ENCODE measurements at regions not wholly inside any gene's neighbourhood (a gene's known extent, or its start where the extent isn't known, plus 50 kb on each side); places are given as distances from the start of the nearest gene placed in this dataset.

GRCh38 chr19:22519152-22519551, 97.0 kb upstream of the ZNF98 start (continued):
- TF ChIP-seq CTCF (IDR thresholded peaks at IDR 0.05 in 2 of 3, conservative IDR thresholded peaks at IDR 0.05 in 1 of 3; ENCODE audit: borderline replicate concordance in 1 of 3, insufficient read depth in 1 of 3, low read depth in 2 of 3, low read length in 2 of 3) (no peak), EZH2phosphoT487 (IDR thresholded peaks at IDR 0.05; ENCODE audit: borderline replicate concordance) (no peak), TCF7L2 (IDR thresholded peaks at IDR 0.05; ENCODE audit: borderline replicate concordance, extremely low read depth, insufficient read depth, insufficient read length) (no peak), EZH2 (IDR thresholded peaks at IDR 0.05) (no peak), JUND (IDR thresholded peaks at IDR 0.05) (no peak)
- TF ChIP-seq, protein P1, sequence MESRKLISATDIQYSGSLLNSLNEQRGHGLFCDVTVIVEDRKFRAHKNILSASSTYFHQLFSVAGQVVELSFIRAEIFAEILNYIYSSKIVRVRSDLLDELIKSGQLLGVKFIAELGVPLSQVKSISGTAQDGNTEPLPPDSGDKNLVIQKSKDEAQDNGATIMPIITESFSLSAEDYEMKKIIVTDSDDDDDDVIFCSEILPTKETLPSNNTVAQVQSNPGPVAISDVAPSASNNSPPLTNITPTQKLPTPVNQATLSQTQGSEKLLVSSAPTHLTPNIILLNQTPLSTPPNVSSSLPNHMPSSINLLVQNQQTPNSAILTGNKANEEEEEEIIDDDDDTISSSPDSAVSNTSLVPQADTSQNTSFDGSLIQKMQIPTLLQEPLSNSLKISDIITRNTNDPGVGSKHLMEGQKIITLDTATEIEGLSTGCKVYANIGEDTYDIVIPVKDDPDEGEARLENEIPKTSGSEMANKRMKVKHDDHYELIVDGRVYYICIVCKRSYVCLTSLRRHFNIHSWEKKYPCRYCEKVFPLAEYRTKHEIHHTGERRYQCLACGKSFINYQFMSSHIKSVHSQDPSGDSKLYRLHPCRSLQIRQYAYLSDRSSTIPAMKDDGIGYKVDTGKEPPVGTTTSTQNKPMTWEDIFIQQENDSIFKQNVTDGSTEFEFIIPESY (IDR thresholded peaks at IDR 0.05; ENCODE audit: extremely low read depth, insufficient replicate concordance, low read length): no peak

DNA sequence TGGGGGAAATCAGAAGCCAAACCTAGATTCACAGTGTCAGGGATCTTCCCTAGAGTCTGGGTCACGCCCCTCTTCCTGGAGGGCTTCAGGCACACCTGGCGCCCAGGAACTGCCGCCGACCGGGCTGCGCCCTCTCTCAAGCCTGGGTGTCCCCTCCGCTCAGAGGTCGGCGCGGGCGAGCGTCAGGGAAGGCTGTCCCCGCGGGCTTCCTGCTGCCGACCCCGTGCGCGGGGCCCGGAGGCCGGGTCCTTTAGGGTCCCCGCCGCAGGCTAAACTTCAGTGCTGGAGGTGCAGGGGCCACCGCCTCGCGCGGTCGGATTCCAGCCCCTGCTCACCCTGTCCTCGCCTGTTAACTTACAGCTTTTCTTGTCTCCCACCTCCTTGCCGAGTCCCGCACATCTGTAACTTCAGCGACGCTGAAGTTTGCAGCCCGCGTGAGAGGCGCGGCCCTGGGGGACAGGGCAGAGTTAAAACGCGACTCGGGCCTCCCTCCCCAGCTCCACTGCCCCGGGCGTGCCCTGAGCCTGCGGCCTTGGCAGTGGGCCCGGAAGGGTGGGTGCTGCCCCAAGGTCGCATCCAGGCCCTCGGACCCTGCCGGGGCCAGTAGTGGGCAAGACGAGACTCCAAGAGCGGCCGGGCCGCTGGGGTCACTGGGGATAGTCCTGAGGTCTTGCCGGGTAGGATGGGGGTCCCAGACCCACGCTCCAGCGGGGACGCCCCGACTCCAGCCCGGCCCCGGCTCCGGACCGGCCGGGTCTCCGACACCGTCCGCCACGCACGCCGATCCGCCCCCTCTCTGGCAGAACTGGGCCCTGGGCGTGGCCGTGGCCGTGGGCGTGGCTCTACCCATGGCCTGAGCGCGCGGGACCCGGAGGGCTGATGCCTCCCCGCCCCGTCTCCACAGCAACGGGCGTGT, 95.6 kb upstream of the ZNF98 start:
- H3K36me3 ChIP-seq (ENCODE audit: control insufficient read depth in 1 of 2, insufficient read depth in 2 of 2, low read length in 2 of 2): no peaks in the 10 kb centered on the region
- no peaks in the 10 kb centered on the region for H4K20me1 ChIP-seq (ENCODE audit: insufficient read depth)
- RAD21 ChIA-PET (ENCODE audit: low non-redundant PET in 1 of 2, low total read pairs in 2 of 2, uncharacterized antibody in 2 of 2, unreplicated experiment in 2 of 2): no interaction called here
- CTCF ChIA-PET: no interaction called here
- H3K27me3 ChIP-seq (ENCODE audit: insufficient read depth, low read length): no peaks in the 10 kb centered on the region
- no peak for TF ChIP-seq POLR2A (IDR thresholded peaks at IDR 0.05; ENCODE audit: borderline replicate concordance, extremely low read depth, insufficient read depth, insufficient read length)
- H3K9me2 ChIP-seq (ENCODE audit: insufficient read depth): no peaks in the 10 kb centered on the region
- H3K4me1 ChIP-seq (ENCODE audit: control insufficient read depth in 1 of 2, insufficient read depth in 2 of 2, low read length in 2 of 2): no peaks in the 10 kb centered on the region
- ATAC-seq (no peak), DNase-seq (ENCODE audit: low read depth, low spot score) (no peak)
- BruUV-seq (replicated peaks): no TSS peak
- no peaks in the 10 kb centered on the region for H3K79me2 ChIP-seq (ENCODE audit: insufficient read depth, low read length)
- POLR2A ChIA-PET: no interaction called here
- H3K4me3 ChIP-seq (replicated peaks in 1 of 2; ENCODE audit: low read depth in 1 of 2, low read length in 2 of 2): no peak overlapping the region
- H3K9ac ChIP-seq (ENCODE audit: low read length): no peak overlapping the region
- H3K4me2 ChIP-seq (ENCODE audit: low read length): no peak overlapping the region
- intact Hi-C loops (cut with micrococcal nuclease): no loop called here
- no peak overlapping the region for H3K27ac ChIP-seq (ENCODE audit: low read depth, low read length)
- peaks cover 0 to 5% of the 10 kb centered on the region in 2 experiments; a peak in 2 of 4 replicates for H3K9me3 ChIP-seq (ENCODE audit: control insufficient read depth in 1 of 2, insufficient read depth in 1 of 2, low read depth in 1 of 2, low read length in 2 of 2)
- H2AFZ ChIP-seq (ENCODE audit: low read depth, low read length, poor library complexity, severe bottlenecking): no peak overlapping the region
